Activated CD4-positive, alpha-beta T cell treated with anti-CD3 and anti-CD28 coated beads for 36 hours (primary cell): ENCODE measurements at regions not wholly inside any gene's neighbourhood (a gene's known extent, or its start where the extent isn't known, plus 50 kb on each side); places are given as distances from the start of the nearest gene placed in this dataset.

Source experiments
- ATAC-seq: fragments of 200-7000 bp; cut with Tn5 transposase; one replicate; pipeline ENCODE4 v1.10.0; 2021; ENCODE audit warnings: mild to moderate bottlenecking, moderate library complexity
- CTCF ChIA-PET: fragments of 350-600 bp; sonication (Branson Sonifier 250); formaldehyde crosslinking; loops from one replicate; lab custom pipeline; 2021; ENCODE audit warnings: antibody characterized with exemption; lab: Charles Lee
- POLR2A ChIA-PET: fragments of 350-600 bp; sonication (Branson Sonifier 250); formaldehyde crosslinking; loops from one replicate; lab custom pipeline; 2021; ENCODE audit warnings: antibody characterized with exemption, inconsistent platforms; lab: Charles Lee
- DNase-seq: peaks from one replicate; pipeline ENCODE4 v3.0.0-alpha.2; 2020
- H3K27ac Mint-ChIP-seq: one replicate; pipeline ENCODE4 v1.8.0; 2021; ENCODE audit warnings: mixed read lengths
- H3K27me3 Mint-ChIP-seq: one replicate; pipeline ENCODE4 v1.8.0; 2021; ENCODE audit warnings: mixed read lengths
- H3K36me3 Mint-ChIP-seq: one replicate; pipeline ENCODE4 v1.8.0; 2021; ENCODE audit warnings: low read depth, mixed read lengths
- H3K4me1 Mint-ChIP-seq: one replicate; pipeline ENCODE4 v1.8.0; 2021; ENCODE audit warnings: mixed read lengths
- H3K4me3 Mint-ChIP-seq: one replicate; pipeline ENCODE4 v1.8.0; 2021; ENCODE audit warnings: mild to moderate bottlenecking, moderate library complexity, mixed read lengths
- H3K9me3 Mint-ChIP-seq: one replicate; pipeline ENCODE4 v1.8.0; 2021; ENCODE audit warnings: low read depth, mixed read lengths
- intact Hi-C, 2 experiments: fragments of 100-400 bp; cut with DNase I in 1 of 2; cut with micrococcal nuclease in 1 of 2; formaldehyde crosslinking; loops; one replicate each; pipeline versions ENCODE4 v1.14.2 to v1.15.1; 2022 to 2024; cut with DNase I, micrococcal nuclease

DNA sequence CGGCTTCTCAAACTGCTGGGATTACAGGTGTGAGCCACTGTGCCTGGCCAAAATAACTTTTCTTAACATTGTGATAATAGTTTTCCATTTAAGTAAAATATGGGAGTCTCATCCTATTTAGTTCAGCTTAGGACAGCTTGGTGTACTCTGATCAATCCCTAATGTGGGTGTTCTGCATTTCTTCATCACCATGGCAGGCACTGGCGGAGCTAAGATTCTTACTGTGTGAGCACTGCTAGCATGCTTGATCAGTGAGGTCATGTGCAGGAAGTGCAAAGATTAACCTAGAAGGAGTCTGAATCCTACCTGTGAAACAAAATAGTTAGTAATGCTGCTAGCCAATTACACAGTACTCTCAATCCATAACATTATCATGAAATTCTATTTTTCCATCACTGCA, 1684.2 kb upstream of the SLC10A2 start:
- no peaks in the 10 kb centered on the region for H3K9me3 Mint-ChIP-seq
- H3K4me1 Mint-ChIP-seq: no peaks in the 10 kb centered on the region
- DNase-seq (no peak), ATAC-seq (no peak)
- H3K36me3 Mint-ChIP-seq: no peaks in the 10 kb centered on the region
- no peaks in the 10 kb centered on the region for H3K27me3 Mint-ChIP-seq
- intact Hi-C loops: no loop called here
- CTCF ChIA-PET: no interaction called here
- POLR2A ChIA-PET: no interaction called here
- H3K27ac Mint-ChIP-seq: no peak overlapping the region
- no peak overlapping the region for H3K4me3 Mint-ChIP-seq

GRCh38 chr13:104740641-104741222, 1674.5 kb upstream of the SLC10A2 start:
- Mint-ChIP-seq H3K27me3 (peaks cover 3% of the 10 kb centered on the region), H3K4me1 (no peaks in the 10 kb centered on the region), H3K27ac (no peak overlapping the region), H3K9me3 (no peaks in the 10 kb centered on the region), H3K4me3 (no peak overlapping the region), H3K36me3 (no peaks in the 10 kb centered on the region)
- CTCF ChIA-PET: no interaction called here
- POLR2A ChIA-PET: no interaction called here
- ATAC-seq (no peak), DNase-seq (no peak)
- intact Hi-C loops: no loop called here

- H3K4me1 Mint-ChIP-seq: no peaks in the 10 kb centered on the region
- no peak overlapping the region for H3K27ac Mint-ChIP-seq
- ChIA-PET POLR2A (no interaction called here), CTCF (interaction anchor here (1.4 kb wide), 1 partner anchor 35 kb away, joined by 3 read pairs; no protein-coding TSS in a partner anchor)
- intact Hi-C loops: no loop called here
- no peak for DNase-seq
- ATAC-seq: no peak
- H3K36me3 Mint-ChIP-seq: no peaks in the 10 kb centered on the region
- H3K27me3 Mint-ChIP-seq: peaks cover 3% of the 10 kb centered on the region
- no peaks in the 10 kb centered on the region for H3K9me3 Mint-ChIP-seq
- no peak overlapping the region for H3K4me3 Mint-ChIP-seq
Observed at GRCh38 chr13:104737713-104738112, 1671.5 kb upstream of the SLC10A2 start.

- Mint-ChIP-seq H3K27ac (no peak overlapping the region), H3K4me3 (no peak overlapping the region), H3K4me1 (no peaks in the 10 kb centered on the region), H3K27me3 (peaks cover 3% of the 10 kb centered on the region), H3K9me3 (no peaks in the 10 kb centered on the region), H3K36me3 (no peaks in the 10 kb centered on the region)
- ChIA-PET CTCF (interaction anchor here (0.6 kb wide), 1 partner anchor 1887 kb away, joined by 3 read pairs; no protein-coding TSS in a partner anchor), POLR2A (no interaction called here)
- no peak for DNase-seq
- intact Hi-C loops: no loop called here
- ATAC-seq: no peak
Observed at GRCh38 chr13:104733427-104733826, 1667.2 kb upstream of the SLC10A2 start.

- no peak overlapping the region for H3K27ac Mint-ChIP-seq
- DNase-seq: no peak
- H3K4me3 Mint-ChIP-seq: no peak overlapping the region
- ChIA-PET POLR2A (no interaction called here), CTCF (no interaction called here)
- ATAC-seq: no peak
- no peaks in the 10 kb centered on the region for H3K36me3 Mint-ChIP-seq
- peaks cover 4% of the 10 kb centered on the region for H3K4me1 Mint-ChIP-seq
- intact Hi-C loops: no loop called here
- no peaks in the 10 kb centered on the region for H3K9me3 Mint-ChIP-seq
- H3K27me3 Mint-ChIP-seq: no peaks in the 10 kb centered on the region
Observed at GRCh38 chr13:104715111-104715510, 1648.9 kb upstream of the SLC10A2 start.

- Mint-ChIP-seq H3K27me3 (no peaks in the 10 kb centered on the region), H3K4me1 (no peaks in the 10 kb centered on the region), H3K27ac (no peak overlapping the region), H3K36me3 (no peaks in the 10 kb centered on the region), H3K4me3 (no peak overlapping the region), H3K9me3 (no peaks in the 10 kb centered on the region)
- intact Hi-C loops: no loop called here
- ChIA-PET CTCF (no interaction called here), POLR2A (no interaction called here)
- DNase-seq: no peak
- no peak for ATAC-seq
Observed at GRCh38 chr13:104705031-104705750, 1639.0 kb upstream of the SLC10A2 start.

DNA sequence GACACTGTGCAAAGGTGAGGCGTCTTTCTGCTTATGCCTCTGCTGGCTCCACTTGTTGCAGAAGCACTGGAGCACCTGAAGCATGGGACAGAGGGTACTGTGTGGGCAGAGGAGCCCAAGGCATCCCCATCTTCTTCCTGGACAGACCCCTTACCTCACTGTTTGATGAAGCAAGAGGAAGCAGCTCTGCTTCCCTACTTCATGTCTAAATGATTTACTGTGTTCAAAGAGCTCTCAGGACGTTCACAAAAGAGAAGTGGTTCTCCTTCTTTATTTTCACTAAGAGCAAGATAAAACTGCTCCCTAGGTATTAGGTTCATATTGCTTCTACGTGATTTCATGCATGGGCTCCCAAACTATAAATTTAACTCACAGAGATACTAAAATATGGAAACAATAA, 1635.4 kb upstream of the SLC10A2 start:
- POLR2A ChIA-PET: no interaction called here
- Mint-ChIP-seq H3K4me3 (no peak overlapping the region), H3K36me3 (no peaks in the 10 kb centered on the region), H3K4me1 (no peaks in the 10 kb centered on the region), H3K27me3 (no peaks in the 10 kb centered on the region), H3K27ac (no peak overlapping the region), H3K9me3 (no peaks in the 10 kb centered on the region)
- DNase-seq (no peak), ATAC-seq (no peak)
- intact Hi-C loops: no loop called here
- CTCF ChIA-PET: no interaction called here

- Mint-ChIP-seq H3K9me3 (no peaks in the 10 kb centered on the region), H3K4me1 (no peaks in the 10 kb centered on the region), H3K27me3 (peaks cover 2% of the 10 kb centered on the region), H3K27ac (no peak overlapping the region), H3K4me3 (no peak overlapping the region), H3K36me3 (no peaks in the 10 kb centered on the region)
- no peak for ATAC-seq
- intact Hi-C loops: no loop called here
- ChIA-PET CTCF (no interaction called here), POLR2A (no interaction called here)
- no peak for DNase-seq
Observed at GRCh38 chr13:104694397-104694796, 1628.2 kb upstream of the SLC10A2 start.

DNA sequence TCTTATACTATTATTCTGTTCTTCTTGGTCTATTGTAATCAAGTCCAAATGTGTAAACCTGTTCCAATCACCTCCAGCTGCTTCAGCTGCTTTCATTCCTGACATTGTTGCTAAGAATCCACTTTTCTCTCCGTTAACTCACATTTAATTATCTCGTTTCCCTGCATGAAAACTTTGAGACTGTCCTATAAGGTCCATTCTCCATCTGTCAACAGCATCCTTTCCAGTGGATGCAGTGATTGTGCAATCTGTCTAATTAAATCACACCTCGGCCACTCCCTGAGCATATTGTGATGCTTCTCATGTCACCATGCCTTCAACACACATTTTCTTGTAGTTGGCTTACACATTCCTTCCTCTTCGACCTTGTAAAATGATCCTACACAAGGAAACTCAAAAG, 1626.9 kb upstream of the SLC10A2 start:
- Mint-ChIP-seq H3K36me3 (no peaks in the 10 kb centered on the region), H3K27me3 (peaks cover 2% of the 10 kb centered on the region), H3K27ac (no peak overlapping the region), H3K4me1 (no peaks in the 10 kb centered on the region), H3K9me3 (no peaks in the 10 kb centered on the region), H3K4me3 (no peak overlapping the region)
- ChIA-PET CTCF (no interaction called here), POLR2A (no interaction called here)
- DNase-seq (no peak), ATAC-seq (no peak)
- intact Hi-C loops: no loop called here

GRCh38 chr13:104691767-104692467, 1625.7 kb upstream of the SLC10A2 start:
- CTCF ChIA-PET: no interaction called here
- Mint-ChIP-seq H3K27ac (no peak overlapping the region), H3K4me3 (no peak overlapping the region), H3K27me3 (peaks cover 2% of the 10 kb centered on the region), H3K4me1 (no peaks in the 10 kb centered on the region), H3K36me3 (no peaks in the 10 kb centered on the region), H3K9me3 (no peaks in the 10 kb centered on the region)
- DNase-seq: no peak
- ATAC-seq: no peak
- POLR2A ChIA-PET: no interaction called here
- intact Hi-C loops: no loop called here

DNA sequence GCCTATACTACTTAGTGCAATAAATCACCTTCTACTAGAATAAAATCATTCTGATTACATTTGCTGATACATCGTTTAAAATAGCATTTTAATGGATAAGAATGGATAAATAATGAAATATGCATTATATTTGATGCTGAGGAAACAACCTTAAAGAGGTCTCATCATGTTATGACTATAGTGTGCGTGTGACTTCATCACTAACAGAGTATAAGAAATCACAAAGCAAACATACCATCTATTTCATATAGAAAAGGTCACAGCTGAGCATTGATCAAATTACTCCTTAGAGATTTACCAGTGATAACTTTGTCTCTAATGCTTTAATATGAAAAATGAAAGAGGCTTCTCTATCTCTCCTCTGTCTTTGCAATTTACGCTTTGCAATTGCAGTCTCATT, 1620.3 kb upstream of the SLC10A2 start:
- Mint-ChIP-seq H3K27ac (no peak overlapping the region), H3K4me3 (no peak overlapping the region), H3K9me3 (no peaks in the 10 kb centered on the region), H3K27me3 (no peaks in the 10 kb centered on the region), H3K4me1 (no peaks in the 10 kb centered on the region), H3K36me3 (no peaks in the 10 kb centered on the region)
- CTCF ChIA-PET: no interaction called here
- POLR2A ChIA-PET: no interaction called here
- ATAC-seq (no peak), DNase-seq (no peak)
- intact Hi-C loops: no loop called here

GRCh38 chr13:104683789-104684188, 1617.6 kb upstream of the SLC10A2 start:
- POLR2A ChIA-PET: no interaction called here
- Mint-ChIP-seq H3K27me3 (no peaks in the 10 kb centered on the region), H3K9me3 (no peaks in the 10 kb centered on the region), H3K27ac (no peak overlapping the region), H3K4me3 (no peak overlapping the region), H3K4me1 (no peaks in the 10 kb centered on the region), H3K36me3 (no peaks in the 10 kb centered on the region)
- intact Hi-C loops: no loop called here
- DNase-seq (no peak), ATAC-seq (no peak)
- CTCF ChIA-PET: no interaction called here
